ENCODE measurements at regions not wholly inside any gene's neighbourhood (a gene's known extent, or its start where the extent isn't known, plus 50 kb on each side); places are given as distances from the start of the nearest gene placed in this dataset.

GRCh38 chr1:239268941-239269340 is 117.4 kb upstream of the CHRM3 start:
- DNase-seq (ENCODE audit: insufficient read length, low spot score) (no peak), FAIRE-seq (no peak)

GRCh38 chr1:239268007-239268406 is 118.4 kb upstream of the CHRM3 start:
- DNase-seq (ENCODE audit: insufficient read length, low spot score) (no peak), FAIRE-seq (no peak)

GRCh38 chr1:239263801-239264200 is 122.6 kb upstream of the CHRM3 start:
- FAIRE-seq (no peak), DNase-seq (ENCODE audit: insufficient read length, low spot score) (no peak)

GRCh38 chr1:239262538-239262937 is 123.8 kb upstream of the CHRM3 start:
- no peak for DNase-seq (ENCODE audit: insufficient read length, low spot score)
- FAIRE-seq = no peak

GRCh38 chr1:239261521-239261920 is 124.8 kb upstream of the CHRM3 start:
- FAIRE-seq = no peak
- no peak for DNase-seq (ENCODE audit: insufficient read length, low spot score)

- FAIRE-seq (no peak), DNase-seq (ENCODE audit: insufficient read length, low spot score) (no peak)
Measured at GRCh38 chr1:239260842-239261241, 125.5 kb upstream of the CHRM3 start.

- FAIRE-seq (peak; percentile 40), DNase-seq (ENCODE audit: insufficient read length, low spot score) (no peak)
Measured at GRCh38 chr1:239255628-239256160, 130.7 kb upstream of the CHRM3 start.

- FAIRE-seq (no peak), DNase-seq (ENCODE audit: insufficient read length, low spot score) (no peak)
Measured at GRCh38 chr1:239254999-239255398, 131.4 kb upstream of the CHRM3 start.

GRCh38 chr1:239253032-239253431 is 133.3 kb upstream of the CHRM3 start:
- DNase-seq (ENCODE audit: insufficient read length, low spot score) (no peak), FAIRE-seq (no peak)

GRCh38 chr1:239250353-239251035 is 135.9 kb upstream of the CHRM3 start:
- DNase-seq (ENCODE audit: insufficient read length, low spot score) (no peak), FAIRE-seq (peak; percentile 42)

- DNase-seq (ENCODE audit: insufficient read length, low spot score) = peak; percentile 52
- FAIRE-seq = no peak
Measured at GRCh38 chr1:239247285-239247684, 139.1 kb upstream of the CHRM3 start.

GRCh38 chr1:239244084-239244483 is 142.3 kb upstream of the CHRM3 start:
- no peak for FAIRE-seq

GRCh38 chr1:239243006-239243405 is 143.4 kb upstream of the CHRM3 start:
- DNase-seq (ENCODE audit: insufficient read length, low spot score) = no peak
- no peak for FAIRE-seq

More at GRCh38 chr1:239244084-239244483, 142.3 kb upstream of the CHRM3 start:
- DNase-seq (ENCODE audit: insufficient read length, low spot score) = no peak

- DNase-seq (ENCODE audit: insufficient read length, low spot score) (no peak), FAIRE-seq (no peak)
Measured at GRCh38 chr1:239242404-239242803, 144.0 kb upstream of the CHRM3 start.

GRCh38 chr1:239240736-239241135 is 145.6 kb upstream of the CHRM3 start:
- FAIRE-seq (no peak), DNase-seq (ENCODE audit: insufficient read length, low spot score) (no peak)

GRCh38 chr1:239239529-239239928 is 146.8 kb upstream of the CHRM3 start:
- FAIRE-seq (no peak), DNase-seq (ENCODE audit: insufficient read length, low spot score) (no peak)

- FAIRE-seq (no peak), DNase-seq (ENCODE audit: insufficient read length, low spot score) (no peak)
Measured at GRCh38 chr1:239237912-239238311, 148.5 kb upstream of the CHRM3 start.

GRCh38 chr1:239233626-239234025 is 152.7 kb upstream of the CHRM3 start:
- DNase-seq (ENCODE audit: insufficient read length, low spot score) = no peak

GRCh38 chr1:239232921-239233320 is 153.4 kb upstream of the CHRM3 start:
- no peak for FAIRE-seq
- DNase-seq (ENCODE audit: insufficient read length, low spot score) = no peak

More at GRCh38 chr1:239233626-239234025, 152.7 kb upstream of the CHRM3 start:
- FAIRE-seq = no peak

GRCh38 chr1:239228451-239228850 is 157.9 kb upstream of the CHRM3 start:
- DNase-seq (ENCODE audit: insufficient read length, low spot score) (no peak), FAIRE-seq (no peak)

- DNase-seq (ENCODE audit: insufficient read length, low spot score) (no peak), FAIRE-seq (no peak)
Measured at GRCh38 chr1:239225396-239225795, 161.0 kb upstream of the CHRM3 start.

- no peak for FAIRE-seq
- no peak for DNase-seq (ENCODE audit: insufficient read length, low spot score)
Measured at GRCh38 chr1:239224100-239224499, 162.3 kb upstream of the CHRM3 start.

GRCh38 chr1:239222999-239223398 is 163.4 kb upstream of the CHRM3 start:
- no peak for FAIRE-seq
- no peak for DNase-seq (ENCODE audit: insufficient read length, low spot score)

All from HTR-8/SVneo (cell line).